OCI-LY3 (cell line): ENCODE measurements at regions not wholly inside any gene's neighbourhood (a gene's known extent, or its start where the extent isn't known, plus 50 kb on each side); places are given as distances from the start of the nearest gene placed in this dataset.

Experiments
- CTCF ChIP-seq: fragments of 200-600, 300-600 bp; sonication (generic); IDR thresholded peaks from 2 replicates; pipeline ENCODE4 v1.5.1; 2014; ENCODE audit warnings: antibody characterized with exemption, low read length, low read depth
- EZH2phosphoT487 ChIP-seq: fragments of 200-600 bp; shearing (Covaris generic); IDR thresholded peaks from 2 replicates; pipeline ENCODE4 v1.6.1; 2018; ENCODE audit warnings: antibody characterized with exemption, mixed run types, low read depth

GRCh38 chr20:55354720-55355119 is 650.6 kb downstream of the CBLN4 start:
- TF ChIP-seq CTCF = peak; percentile 11; the same call in 1 of the 2 replicates
- no peak for TF ChIP-seq EZH2phosphoT487
